WTC11 (cell line): ENCODE measurements at regions not wholly inside any gene's neighbourhood (a gene's known extent, or its start where the extent isn't known, plus 50 kb on each side); places are given as distances from the start of the nearest gene placed in this dataset.

Source experiments
- ATAC-seq: fragments of 200-7000 bp; cut with Tn5 transposase; 2 replicates; pipeline ENCODE4 v1.10.0; 2021; ENCODE audit warnings: mild to moderate bottlenecking, moderate library complexity
- CTCF ChIA-PET: fragments of 300-600 bp; sonication (Branson Sonifier 250); formaldehyde crosslinking; loops from one replicate; lab custom pipeline; 2021; ENCODE audit warnings: antibody characterized with exemption; lab: Charles Lee
- POLR2A ChIA-PET: fragments of 350-600 bp; sonication (Branson Sonifier 250); formaldehyde crosslinking; loops from one replicate; lab custom pipeline; 2021; ENCODE audit warnings: antibody characterized with exemption; lab: Charles Lee
- DNase-seq: peaks from one replicate; pipeline ENCODE4 v3.0.0; 2021; ENCODE audit warnings: low spot score
- H3K27ac Mint-ChIP-seq: 2 replicates; pipeline ENCODE4 v1.8.0; 2021; ENCODE audit warnings: mixed read lengths
- H3K27me3 Mint-ChIP-seq: 2 replicates; pipeline ENCODE4 v1.8.0; 2021; ENCODE audit warnings: low read depth, mild to moderate bottlenecking, moderate library complexity, mixed read lengths
- H3K36me3 Mint-ChIP-seq: 2 replicates; pipeline ENCODE4 v1.8.0; 2021; ENCODE audit warnings: mixed read lengths
- H3K4me1 Mint-ChIP-seq: 2 replicates; pipeline ENCODE4 v1.8.0; 2022; ENCODE audit warnings: mixed read lengths
- H3K4me3 Mint-ChIP-seq: 2 replicates; pipeline ENCODE4 v1.8.0; 2021; ENCODE audit warnings: mild to moderate bottlenecking, moderate library complexity, mixed read lengths
- H3K9me3 Mint-ChIP-seq: 2 replicates; pipeline ENCODE4 v1.8.0; 2021; ENCODE audit warnings: mixed read lengths
- ATF1 ChIP-seq: sonication (generic); formaldehyde crosslinking; IDR thresholded peaks from 2 replicates; pipeline ENCODE4 v1.8.1; 2023; ENCODE audit warnings: mild to moderate bottlenecking, moderate library complexity, missing genetic modification reagents
- E2F1 ChIP-seq: sonication (generic); formaldehyde crosslinking; IDR thresholded peaks from 2 replicates; pipeline ENCODE4 v1.8.0; 2022; ENCODE audit warnings: mild to moderate bottlenecking, missing genetic modification reagents
- FOXJ3 ChIP-seq: sonication (generic); formaldehyde crosslinking; IDR thresholded peaks from 2 replicates; pipeline ENCODE4 v1.9.0; 2021; ENCODE audit warnings: missing genetic modification reagents, mild to moderate bottlenecking, borderline replicate concordance
- FOXP1 ChIP-seq: sonication (generic); formaldehyde crosslinking; IDR thresholded peaks from 2 replicates; pipeline ENCODE4 v1.8.0; 2022; ENCODE audit warnings: missing genetic modification reagents, mild to moderate bottlenecking, moderate library complexity, borderline replicate concordance
- HMGA2 ChIP-seq: fragments of 250-450 bp; sonication (Bioruptor Pico); IDR thresholded peaks from 2 replicates; pipeline ENCODE4 v1.4.0; 2021; ENCODE audit warnings: mild to moderate bottlenecking, moderate library complexity
- JAZF1 ChIP-seq: fragments of 250-450 bp; sonication (Bioruptor Pico); IDR thresholded peaks from 2 replicates; pipeline ENCODE4 v1.9.0; 2021; ENCODE audit warnings: moderate library complexity, mild to moderate bottlenecking, inconsistent platforms
- MXD4 ChIP-seq: fragments of 250-450 bp; sonication (Bioruptor Pico); IDR thresholded peaks from 2 replicates; pipeline ENCODE4 v1.8.0; 2021; ENCODE audit warnings: mild to moderate bottlenecking, moderate library complexity, borderline replicate concordance
- NFATC4 ChIP-seq: fragments of 250-450 bp; sonication (Bioruptor Pico); IDR thresholded peaks from 2 replicates; pipeline ENCODE4 v1.9.0; 2021; ENCODE audit warnings: mild to moderate bottlenecking
- RELA ChIP-seq: sonication (generic); formaldehyde crosslinking; IDR thresholded peaks from 2 replicates; pipeline ENCODE4 v1.8.1; 2022; ENCODE audit warnings: missing genetic modification reagents, mild to moderate bottlenecking, borderline replicate concordance
- SMAD3 ChIP-seq: sonication (generic); formaldehyde crosslinking; IDR thresholded peaks from 2 replicates; pipeline ENCODE4 v1.8.0; 2022; ENCODE audit warnings: missing genetic modification reagents, mild to moderate bottlenecking, borderline replicate concordance
- SMAD4 ChIP-seq: sonication (generic); formaldehyde crosslinking; IDR thresholded peaks from 2 replicates; pipeline ENCODE4 v1.8.0; 2022; ENCODE audit warnings: mild to moderate bottlenecking, missing genetic modification reagents
- TP53 ChIP-seq: sonication (generic); formaldehyde crosslinking; IDR thresholded peaks from 2 replicates; pipeline ENCODE4 v1.8.1; 2023; ENCODE audit warnings: mild to moderate bottlenecking, missing genetic modification reagents
- ZBTB21 ChIP-seq: sonication (generic); formaldehyde crosslinking; IDR thresholded peaks from 2 replicates; pipeline ENCODE4 v1.8.1; 2023; ENCODE audit warnings: mild to moderate bottlenecking, missing genetic modification reagents, borderline replicate concordance
- ZNF263 ChIP-seq: sonication (generic); formaldehyde crosslinking; IDR thresholded peaks from 2 replicates; pipeline ENCODE4 v1.8.1; 2022; ENCODE audit warnings: low read depth, mild to moderate bottlenecking, moderate library complexity, missing genetic modification reagents
- ZNF281 ChIP-seq: sonication (generic); formaldehyde crosslinking; IDR thresholded peaks from 2 replicates; pipeline ENCODE4 v1.8.0; 2023; ENCODE audit warnings: mild to moderate bottlenecking, missing genetic modification reagents
- ZNF416 ChIP-seq: fragments of 250-450 bp; sonication (Bioruptor Pico); IDR thresholded peaks from 2 replicates; pipeline ENCODE4 v1.9.0; 2021; ENCODE audit warnings: mild to moderate bottlenecking, inconsistent platforms
- TF ChIP-seq, protein P1 (sequence below): sonication (generic); formaldehyde crosslinking; IDR thresholded peaks from 2 replicates; pipeline ENCODE4 v1.8.1; 2022; ENCODE audit warnings: mild to moderate bottlenecking, moderate library complexity, missing genetic modification reagents
- TF ChIP-seq, protein P2 (sequence below): sonication (generic); formaldehyde crosslinking; conservative IDR thresholded peaks from 2 replicates; pipeline ENCODE4 v1.8.1; 2023; ENCODE audit warnings: mild to moderate bottlenecking, low read depth, missing genetic modification reagents, moderate library complexity
- TF ChIP-seq, protein P3 (sequence below): sonication (generic); formaldehyde crosslinking; IDR thresholded peaks from 2 replicates; pipeline ENCODE4 v1.8.1; 2023; ENCODE audit warnings: mild to moderate bottlenecking, missing genetic modification reagents, borderline replicate concordance

DNA sequence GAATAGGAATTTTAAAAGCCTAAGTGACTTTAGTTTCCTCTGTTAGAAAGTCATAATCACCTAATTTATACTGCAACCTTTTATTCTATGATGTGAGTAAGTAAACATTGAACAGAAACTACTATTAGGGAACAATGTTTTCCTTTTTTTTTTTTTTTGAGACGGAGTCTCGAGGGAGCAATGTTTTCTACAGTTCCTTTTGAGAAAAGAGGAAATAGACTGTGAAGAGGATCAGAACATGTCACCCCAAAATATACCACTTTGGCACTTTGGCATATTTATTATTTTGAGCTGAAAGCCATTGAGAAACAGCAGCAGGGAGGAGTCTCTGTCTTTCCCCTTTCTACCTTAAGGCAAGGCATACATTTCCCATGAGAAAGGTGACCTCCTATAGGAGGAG, 162.7 kb upstream of the CNOT2 start:
- POLR2A ChIA-PET: interaction anchor here (0.7 kb wide), 1 partner anchor 1903 kb away, joined by 3 read pairs; no protein-coding TSS in a partner anchor
- H3K9me3 Mint-ChIP-seq: peaks cover 26% of the 10 kb centered on the region
- DNase-seq: no peak
- TF ChIP-seq TP53 (no peak), SMAD3 (no peak), ATF1 (CRISPR knock-in tag) (no peak), RELA (CRISPR knock-in tag) (no peak), ZNF281 (CRISPR knock-in tag) (no peak), NFATC4 (no peak), ZNF416 (no peak), FOXJ3 (CRISPR knock-in tag) (no peak), SMAD4 (CRISPR knock-in tag) (no peak), ZNF263 (CRISPR knock-in tag) (no peak), ZBTB21 (CRISPR knock-in tag) (no peak), JAZF1 (CRISPR knock-in tag) (no peak), E2F1 (CRISPR knock-in tag) (no peak), FOXP1 (CRISPR knock-in tag) (no peak), HMGA2 (CRISPR knock-in tag) (no peak), MXD4 (CRISPR knock-in tag) (no peak)
- TF ChIP-seq, protein P1, sequence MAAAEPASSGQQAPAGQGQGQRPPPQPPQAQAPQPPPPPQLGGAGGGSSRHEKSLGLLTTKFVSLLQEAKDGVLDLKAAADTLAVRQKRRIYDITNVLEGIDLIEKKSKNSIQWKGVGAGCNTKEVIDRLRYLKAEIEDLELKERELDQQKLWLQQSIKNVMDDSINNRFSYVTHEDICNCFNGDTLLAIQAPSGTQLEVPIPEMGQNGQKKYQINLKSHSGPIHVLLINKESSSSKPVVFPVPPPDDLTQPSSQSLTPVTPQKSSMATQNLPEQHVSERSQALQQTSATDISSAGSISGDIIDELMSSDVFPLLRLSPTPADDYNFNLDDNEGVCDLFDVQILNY: no peak
- TF ChIP-seq, protein P2, sequence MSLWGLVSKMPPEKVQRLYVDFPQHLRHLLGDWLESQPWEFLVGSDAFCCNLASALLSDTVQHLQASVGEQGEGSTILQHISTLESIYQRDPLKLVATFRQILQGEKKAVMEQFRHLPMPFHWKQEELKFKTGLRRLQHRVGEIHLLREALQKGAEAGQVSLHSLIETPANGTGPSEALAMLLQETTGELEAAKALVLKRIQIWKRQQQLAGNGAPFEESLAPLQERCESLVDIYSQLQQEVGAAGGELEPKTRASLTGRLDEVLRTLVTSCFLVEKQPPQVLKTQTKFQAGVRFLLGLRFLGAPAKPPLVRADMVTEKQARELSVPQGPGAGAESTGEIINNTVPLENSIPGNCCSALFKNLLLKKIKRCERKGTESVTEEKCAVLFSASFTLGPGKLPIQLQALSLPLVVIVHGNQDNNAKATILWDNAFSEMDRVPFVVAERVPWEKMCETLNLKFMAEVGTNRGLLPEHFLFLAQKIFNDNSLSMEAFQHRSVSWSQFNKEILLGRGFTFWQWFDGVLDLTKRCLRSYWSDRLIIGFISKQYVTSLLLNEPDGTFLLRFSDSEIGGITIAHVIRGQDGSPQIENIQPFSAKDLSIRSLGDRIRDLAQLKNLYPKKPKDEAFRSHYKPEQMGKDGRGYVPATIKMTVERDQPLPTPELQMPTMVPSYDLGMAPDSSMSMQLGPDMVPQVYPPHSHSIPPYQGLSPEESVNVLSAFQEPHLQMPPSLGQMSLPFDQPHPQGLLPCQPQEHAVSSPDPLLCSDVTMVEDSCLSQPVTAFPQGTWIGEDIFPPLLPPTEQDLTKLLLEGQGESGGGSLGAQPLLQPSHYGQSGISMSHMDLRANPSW: no peak
- TF ChIP-seq, protein P3, sequence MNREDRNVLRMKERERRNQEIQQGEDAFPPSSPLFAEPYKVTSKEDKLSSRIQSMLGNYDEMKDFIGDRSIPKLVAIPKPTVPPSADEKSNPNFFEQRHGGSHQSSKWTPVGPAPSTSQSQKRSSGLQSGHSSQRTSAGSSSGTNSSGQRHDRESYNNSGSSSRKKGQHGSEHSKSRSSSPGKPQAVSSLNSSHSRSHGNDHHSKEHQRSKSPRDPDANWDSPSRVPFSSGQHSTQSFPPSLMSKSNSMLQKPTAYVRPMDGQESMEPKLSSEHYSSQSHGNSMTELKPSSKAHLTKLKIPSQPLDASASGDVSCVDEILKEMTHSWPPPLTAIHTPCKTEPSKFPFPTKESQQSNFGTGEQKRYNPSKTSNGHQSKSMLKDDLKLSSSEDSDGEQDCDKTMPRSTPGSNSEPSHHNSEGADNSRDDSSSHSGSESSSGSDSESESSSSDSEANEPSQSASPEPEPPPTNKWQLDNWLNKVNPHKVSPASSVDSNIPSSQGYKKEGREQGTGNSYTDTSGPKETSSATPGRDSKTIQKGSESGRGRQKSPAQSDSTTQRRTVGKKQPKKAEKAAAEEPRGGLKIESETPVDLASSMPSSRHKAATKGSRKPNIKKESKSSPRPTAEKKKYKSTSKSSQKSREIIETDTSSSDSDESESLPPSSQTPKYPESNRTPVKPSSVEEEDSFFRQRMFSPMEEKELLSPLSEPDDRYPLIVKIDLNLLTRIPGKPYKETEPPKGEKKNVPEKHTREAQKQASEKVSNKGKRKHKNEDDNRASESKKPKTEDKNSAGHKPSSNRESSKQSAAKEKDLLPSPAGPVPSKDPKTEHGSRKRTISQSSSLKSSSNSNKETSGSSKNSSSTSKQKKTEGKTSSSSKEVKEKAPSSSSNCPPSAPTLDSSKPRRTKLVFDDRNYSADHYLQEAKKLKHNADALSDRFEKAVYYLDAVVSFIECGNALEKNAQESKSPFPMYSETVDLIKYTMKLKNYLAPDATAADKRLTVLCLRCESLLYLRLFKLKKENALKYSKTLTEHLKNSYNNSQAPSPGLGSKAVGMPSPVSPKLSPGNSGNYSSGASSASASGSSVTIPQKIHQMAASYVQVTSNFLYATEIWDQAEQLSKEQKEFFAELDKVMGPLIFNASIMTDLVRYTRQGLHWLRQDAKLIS (CRISPR knock-in tag): no peak
- CTCF ChIA-PET: no interaction called here
- H3K36me3 Mint-ChIP-seq: peaks cover 15% of the 10 kb centered on the region
- no peak for ATAC-seq
- H3K27ac Mint-ChIP-seq: no peak overlapping the region
- peaks cover 9% of the 10 kb centered on the region for H3K4me1 Mint-ChIP-seq
- H3K4me3 Mint-ChIP-seq: no peak overlapping the region
- no peaks in the 10 kb centered on the region for H3K27me3 Mint-ChIP-seq
